Renal cortex interstitium (tissue), 11 donors: ENCODE measurements at regions not wholly inside any gene's neighbourhood (a gene's known extent, or its start where the extent isn't known, plus 50 kb on each side); places are given as distances from the start of the nearest gene placed in this dataset.
"Not testable (repeated sequence)": the region's sequence is repeated elsewhere in the genome, so short reads cannot be mapped to it uniquely, and the experiment has no call there.

Source experiments
- DNase-seq, 11 donors: peaks; one replicate each; pipeline ENCODE4 v3.0.0-alpha.2; 2013; ENCODE audit warnings: low read depth in 9 of 11, low spot score in 4 of 11; ENCODE audit errors: extremely low read depth in 1 of 11

- DNase-seq, result no peak
Observed at GRCh38 chr4:111274486-111274885, 651.6 kb upstream of the PITX2 start.

GRCh38 chr4:111281219-111281618 lies 658.3 kb upstream of the PITX2 start:
- DNase-seq, result no peak

GRCh38 chr4:111282035-111282434 lies 659.2 kb upstream of the PITX2 start:
- DNase-seq, result no peak

GRCh38 chr4:111283066-111283677 lies 660.3 kb upstream of the PITX2 start:
- peak in 10 of 11 donors; percentile 4 to 25 (median 16) for DNase-seq

- DNase-seq, result no peak
Observed at GRCh38 chr4:111296466-111296865, 673.6 kb upstream of the PITX2 start.

- no peak for DNase-seq
Observed at GRCh38 chr4:111303806-111304205, 680.9 kb upstream of the PITX2 start.

- no peak for DNase-seq
Observed at GRCh38 chr4:111323496-111323895, 700.6 kb upstream of the PITX2 start.

GRCh38 chr4:111323916-111324315 lies 701.0 kb upstream of the PITX2 start:
- DNase-seq, result no peak

GRCh38 chr4:111326450-111326849 lies 703.6 kb upstream of the PITX2 start:
- DNase-seq, result no peak

- DNase-seq, result peak in 1 of 11 donors; percentile 0
Observed at GRCh38 chr4:111330786-111331185, 707.9 kb upstream of the PITX2 start.

- DNase-seq, result no peak
Observed at GRCh38 chr4:111334361-111334760, 711.5 kb upstream of the PITX2 start.

- DNase-seq, result not testable (repeated sequence)
Observed at GRCh38 chr4:111337186-111337876, 714.5 kb upstream of the PITX2 start.

- no peak for DNase-seq
Observed at GRCh38 chr4:111359602-111360001, 736.7 kb upstream of the PITX2 start.

- DNase-seq, result no peak
Observed at GRCh38 chr4:111360906-111361305, 738.0 kb upstream of the PITX2 start.

- no peak for DNase-seq
Observed at GRCh38 chr4:111362941-111363361, 740.1 kb upstream of the PITX2 start.

- DNase-seq, result not testable (repeated sequence)
Observed at GRCh38 chr4:111377880-111378279, 755.0 kb upstream of the PITX2 start.

GRCh38 chr4:111388561-111388960 lies 756.7 kb upstream of the FAM241A start:
- DNase-seq, result no peak

GRCh38 chr4:111391829-111392228 lies 753.4 kb upstream of the FAM241A start:
- DNase-seq, result no peak

GRCh38 chr4:111393781-111394180 lies 751.5 kb upstream of the FAM241A start:
- DNase-seq, result no peak

- DNase-seq, result no peak
Observed at GRCh38 chr4:111398906-111399330, 746.3 kb upstream of the FAM241A start.

GRCh38 chr4:111399623-111400022 lies 745.6 kb upstream of the FAM241A start:
- peak in 2 of 11 donors; percentile 2 to 14 for DNase-seq
